ENCODE measurements at regions not wholly inside any gene's neighbourhood (a gene's known extent, or its start where the extent isn't known, plus 50 kb on each side); places are given as distances from the start of the nearest gene placed in this dataset.

- TF ChIP-seq CTCF (conservative IDR thresholded peaks at IDR 0.05): no peak
- no peak for TF ChIP-seq EZH2 (IDR thresholded peaks at IDR 0.05; ENCODE audit: low read depth)
These were observed 231.6 kb downstream of the IGSF11 start for GRCh38 chr3:118803096-118803476.

Data from PC-9 (cell line).